DMS79 (cell line): ENCODE measurements at regions not wholly inside any gene's neighbourhood (a gene's known extent, or its start where the extent isn't known, plus 50 kb on each side); places are given as distances from the start of the nearest gene placed in this dataset.

Experiments
- DNase-seq: peaks from one replicate; lab custom pipeline; 2025; lab: John Stamatoyannopoulos, UW

DNA sequence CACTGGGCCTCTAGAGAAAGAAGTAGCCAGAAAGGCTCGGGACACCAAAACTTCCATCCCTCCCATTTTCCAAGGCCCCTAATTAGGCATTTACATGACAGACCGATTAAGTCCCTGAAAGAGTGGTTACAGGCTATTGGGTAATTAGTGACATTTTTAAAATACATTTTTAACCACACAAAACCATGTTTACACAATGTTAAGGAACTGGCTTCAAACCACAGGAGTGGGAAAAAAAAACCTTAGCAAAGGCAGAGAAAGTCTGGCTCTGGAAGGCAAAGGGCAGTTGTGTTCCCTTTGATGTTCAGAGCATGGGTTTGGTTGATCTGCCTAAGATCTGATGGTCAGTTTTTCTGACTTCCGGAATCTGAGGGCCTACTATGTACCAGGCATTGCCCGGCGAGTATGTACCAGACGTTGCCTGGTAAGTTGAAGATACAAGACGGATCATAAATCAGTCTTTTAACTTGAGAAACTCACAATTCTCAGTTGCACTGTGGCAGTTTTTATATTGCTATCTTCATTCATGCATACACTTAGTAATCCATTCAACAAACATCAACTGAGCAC, 576.5 kb downstream of the MED13L start:
- no peak for DNase-seq

DNA sequence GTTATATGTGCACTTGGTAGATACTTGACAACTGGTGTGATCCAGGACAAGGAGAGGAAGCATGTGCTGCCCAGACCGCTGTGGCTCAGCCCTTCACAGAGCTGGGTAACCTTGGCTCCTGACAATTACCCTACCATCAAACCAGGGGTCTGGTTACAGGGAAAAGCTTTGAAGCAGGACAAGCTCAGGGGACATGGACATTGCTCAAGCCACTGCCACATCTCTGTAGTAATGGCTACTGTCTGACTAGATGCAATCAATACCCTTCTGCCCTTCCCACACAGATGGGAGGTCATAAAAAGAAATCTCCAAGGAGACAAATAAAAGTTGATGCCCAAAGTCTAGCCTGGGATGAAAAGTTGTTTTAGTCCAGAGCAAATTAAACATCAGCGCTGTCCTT, 577.4 kb downstream of the MED13L start:
- no peak for DNase-seq

DNA sequence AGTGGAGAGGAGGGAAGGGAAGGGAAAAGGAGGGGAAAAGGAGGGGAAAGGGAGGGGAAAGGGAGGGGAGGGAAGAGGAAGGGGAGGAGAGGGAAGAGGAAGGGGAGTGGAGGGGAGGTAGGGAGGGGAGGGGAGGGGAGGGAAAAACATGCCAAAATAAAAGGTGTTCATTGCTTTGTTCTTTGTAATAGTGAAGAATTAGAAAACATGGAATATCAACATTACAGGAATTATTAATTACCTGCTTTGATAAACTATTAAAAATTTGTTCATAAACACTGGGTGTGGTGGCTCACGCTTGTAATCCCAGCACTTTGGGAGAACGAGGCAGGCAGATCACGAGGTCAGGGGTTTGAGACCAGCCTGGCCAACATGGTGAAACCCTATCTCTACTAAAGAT, 579.2 kb downstream of the MED13L start:
- DNase-seq = no peak

DNA sequence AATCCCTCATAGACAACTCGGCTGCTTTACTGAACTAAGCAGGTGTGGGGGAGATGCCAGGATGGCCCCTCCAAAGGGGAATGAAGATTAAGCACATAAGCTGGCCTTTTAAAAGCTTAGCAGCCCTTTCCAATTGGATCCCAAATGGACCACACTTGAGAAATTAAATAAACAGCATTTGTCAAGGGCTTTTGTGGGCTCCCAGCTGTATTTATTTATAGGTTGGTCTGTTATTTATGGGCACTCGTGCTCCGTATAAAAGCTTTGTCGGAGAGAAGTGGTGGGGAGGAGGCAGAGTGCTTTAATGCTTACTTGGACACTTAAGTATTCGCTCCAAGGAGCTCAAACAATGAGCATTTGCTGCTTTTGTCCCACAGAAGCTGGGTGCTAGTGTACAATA, 580.2 kb downstream of the MED13L start:
- peak; percentile 99 for DNase-seq

DNA sequence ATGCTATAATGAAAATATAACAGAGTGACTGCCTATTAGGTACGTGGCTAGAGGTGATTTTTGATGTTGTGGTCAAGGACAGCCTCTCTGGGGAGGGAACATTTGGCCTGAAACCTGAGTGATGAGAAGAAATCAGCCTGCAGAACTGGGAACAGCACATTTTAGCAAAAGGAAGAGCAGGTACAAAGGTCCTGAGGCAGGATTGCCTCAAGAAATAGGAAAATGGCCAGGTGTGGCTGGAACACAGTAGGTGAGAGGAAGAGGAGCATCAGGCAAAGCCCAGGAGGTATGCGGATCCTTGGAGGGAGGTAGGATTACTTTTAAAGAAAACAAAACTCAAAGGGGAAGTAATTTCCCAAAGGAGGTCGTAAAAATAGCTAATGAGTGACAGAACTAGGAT, 582.9 kb downstream of the MED13L start:
- DNase-seq = no peak

DNA sequence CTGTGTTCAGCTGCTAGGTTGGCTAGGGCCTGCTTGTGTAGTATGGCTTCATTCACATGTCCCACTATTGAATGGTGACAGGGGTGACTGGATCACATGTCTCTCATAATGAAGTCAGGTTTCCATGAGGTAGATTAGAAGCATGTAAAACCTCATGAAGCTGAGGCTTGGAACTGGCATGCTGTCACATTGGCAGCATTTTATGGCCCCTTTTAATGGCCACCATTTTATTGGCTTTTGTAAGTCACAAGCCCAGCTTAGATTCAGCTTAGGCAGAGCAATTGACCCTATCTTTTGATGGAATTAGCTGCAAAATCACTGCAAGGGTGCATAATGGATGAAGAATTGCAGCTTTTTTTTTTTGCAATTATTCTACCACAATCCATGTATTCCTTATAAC, 583.5 kb downstream of the MED13L start:
- no peak for DNase-seq

DNA sequence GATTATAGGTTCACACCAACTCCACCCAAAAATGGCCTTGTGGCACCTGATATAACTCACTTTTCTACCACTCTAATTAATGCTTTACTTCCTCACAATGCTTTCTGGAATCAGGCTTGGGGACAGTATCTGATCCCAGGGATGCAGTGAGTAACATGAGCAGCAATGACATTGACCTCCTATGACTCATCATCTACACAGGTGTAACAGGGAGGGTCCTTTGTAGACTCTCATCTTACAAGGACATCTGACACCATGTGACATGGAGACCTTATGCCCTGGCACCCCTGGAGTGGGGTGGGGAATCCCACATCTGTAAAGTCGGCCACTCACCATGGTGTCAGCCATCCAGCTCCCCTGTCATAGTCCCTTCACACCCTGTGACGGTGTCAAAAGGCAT, 586.4 kb downstream of the MED13L start:
- no peak for DNase-seq

DNA sequence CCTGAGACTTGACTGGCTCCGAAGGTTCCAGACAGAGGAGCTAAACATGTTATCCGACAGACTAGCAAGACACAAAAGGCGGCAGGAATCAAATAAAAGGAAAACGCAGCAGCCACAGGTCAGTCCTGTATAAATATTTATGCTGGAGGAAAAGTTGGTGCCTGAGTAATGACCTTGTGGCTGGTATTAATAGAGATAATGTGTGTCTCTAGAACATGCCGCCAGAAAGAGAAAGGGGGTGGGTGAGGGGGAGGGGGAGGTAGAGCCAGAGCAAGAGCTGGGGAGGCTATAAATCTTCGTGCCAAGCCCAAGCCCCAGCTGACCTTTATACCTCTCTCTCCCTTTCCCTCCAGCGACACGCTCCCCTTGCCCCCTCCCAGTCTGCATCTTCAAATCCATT, 590.4 kb downstream of the MED13L start:
- no peak for DNase-seq

DNA sequence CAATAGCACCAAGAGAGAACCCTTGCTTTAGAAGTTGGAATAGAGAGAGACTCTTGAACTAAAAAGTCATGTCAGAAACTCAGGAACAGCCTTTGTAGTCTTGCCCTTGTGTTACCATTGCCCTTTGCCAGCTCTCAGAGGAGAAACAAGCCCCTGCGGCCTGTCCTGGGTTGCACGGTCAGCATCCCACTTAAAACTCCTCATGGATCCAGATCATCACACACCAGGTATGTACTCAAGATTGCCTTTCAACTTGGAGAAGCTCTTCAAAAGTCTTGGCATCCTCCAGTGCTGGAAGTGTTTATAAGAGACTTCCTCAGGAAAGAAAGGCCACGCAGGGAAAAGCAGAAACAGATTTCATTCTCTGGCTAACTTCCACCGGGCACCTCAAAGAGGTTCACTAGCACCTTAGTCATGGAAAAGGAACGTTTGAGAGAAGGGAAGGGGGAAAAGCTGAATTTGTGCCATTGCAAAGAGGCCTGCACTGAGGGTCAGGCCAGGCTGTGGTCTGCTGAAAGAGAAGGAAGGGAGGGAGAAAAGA, 594.2 kb downstream of the MED13L start:
- peak; percentile 92 for DNase-seq

DNA sequence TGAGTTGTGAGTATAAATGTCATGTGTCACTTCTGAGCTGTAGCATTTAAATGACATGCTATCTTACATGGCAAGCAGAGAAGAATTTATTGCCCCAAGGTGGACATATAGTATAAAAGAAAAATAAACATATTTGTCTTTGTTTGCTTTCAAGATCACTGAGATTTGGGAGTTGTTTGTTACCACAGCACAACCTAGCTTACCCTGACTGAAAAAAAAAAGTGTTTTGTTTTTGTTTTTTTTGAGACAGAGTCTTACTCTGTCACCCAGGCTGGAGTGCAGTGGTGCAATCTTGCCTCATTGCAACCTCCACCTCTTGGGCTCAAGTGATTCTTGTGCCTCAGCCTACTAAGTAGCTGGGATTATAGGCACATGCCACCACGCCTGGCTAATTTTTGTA, 596.5 kb downstream of the MED13L start:
- DNase-seq = no peak

DNA sequence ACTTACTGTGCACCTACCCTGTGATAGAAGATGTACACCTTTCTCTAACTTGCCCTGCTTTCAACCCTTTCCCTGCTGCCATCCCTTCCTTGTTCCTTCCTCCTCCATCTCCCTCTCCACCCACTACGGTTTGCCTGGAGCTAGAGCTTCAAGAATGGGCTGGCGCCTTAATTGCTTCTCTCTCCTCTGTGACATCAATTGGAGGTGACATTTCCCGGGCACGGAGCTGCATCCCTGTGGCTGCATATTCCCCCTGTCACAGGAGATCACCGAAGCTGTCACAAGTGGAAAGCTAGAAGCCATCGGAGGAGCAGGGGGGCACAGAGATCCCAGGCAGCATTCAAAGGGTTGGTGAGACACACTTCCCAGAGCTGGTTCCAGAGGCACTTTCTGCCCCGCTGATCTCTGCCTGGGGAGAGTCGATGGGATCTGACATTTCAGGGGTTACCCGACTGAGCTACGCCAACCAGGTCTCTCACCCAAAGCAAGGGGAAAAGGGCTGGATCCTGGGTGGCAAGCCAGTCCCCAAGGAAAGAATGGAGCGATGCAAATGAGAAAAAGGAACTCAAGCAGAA, 604.9 kb downstream of the MED13L start:
- DNase-seq = no peak

DNA sequence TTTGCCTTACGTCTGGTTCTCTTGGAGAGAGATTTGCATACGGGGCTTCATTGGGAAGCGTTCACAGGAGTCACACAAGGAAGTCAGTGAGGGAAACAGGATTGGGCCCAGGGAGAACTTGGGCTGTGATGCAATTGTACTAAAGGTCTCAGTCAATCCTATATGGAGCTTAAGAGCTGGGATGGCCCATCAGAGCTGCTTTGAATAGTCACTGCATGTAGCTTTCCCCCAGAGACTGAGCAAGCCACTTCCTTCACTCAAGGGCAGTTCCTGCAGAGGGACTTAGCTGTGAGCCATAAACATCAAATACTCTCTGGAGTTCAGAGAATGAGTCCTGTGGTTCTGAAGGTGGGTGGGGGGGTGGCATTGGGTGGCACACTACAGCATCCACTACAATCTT, 605.4 kb downstream of the MED13L start:
- DNase-seq = no peak

DNA sequence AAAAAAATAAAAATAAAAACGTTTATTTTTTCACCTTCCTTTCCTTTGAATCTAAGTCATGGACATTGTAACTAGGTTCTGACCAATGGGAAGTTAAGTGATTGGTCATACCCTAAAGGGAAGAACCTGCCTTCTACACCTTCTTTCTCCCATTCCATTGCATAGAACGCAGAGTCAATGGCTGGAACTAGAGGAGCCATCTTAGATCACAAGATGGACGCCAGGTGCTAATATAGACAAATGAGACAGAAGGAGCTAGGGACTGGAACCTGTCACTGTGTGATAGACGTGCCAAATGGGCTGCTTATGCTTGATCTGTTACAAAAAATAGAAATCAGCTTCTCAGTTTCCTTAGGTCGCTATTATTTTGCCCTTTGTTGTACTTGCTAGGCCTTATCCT, 606.6 kb downstream of the MED13L start:
- no peak for DNase-seq

DNA sequence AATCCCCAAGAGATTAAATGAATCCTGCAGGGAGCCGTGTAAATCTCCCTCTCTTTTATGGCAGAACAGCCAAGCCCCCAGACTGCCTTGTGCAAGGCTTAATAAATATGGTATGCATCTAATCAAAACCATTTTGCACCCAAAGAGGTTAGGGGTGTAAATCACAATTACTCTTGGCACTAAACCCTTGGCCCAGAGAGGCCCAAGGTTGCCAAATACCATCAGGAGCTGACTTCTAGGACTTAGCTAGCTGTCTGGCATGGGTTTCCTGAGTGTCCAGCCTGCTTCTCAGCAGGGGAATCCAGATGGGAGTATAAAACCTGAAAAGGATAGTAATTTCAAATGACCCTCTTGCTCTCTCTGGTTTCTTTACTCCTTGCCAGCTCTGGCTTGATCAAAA, 610.4 kb downstream of the MED13L start:
- DNase-seq = no peak

DNA sequence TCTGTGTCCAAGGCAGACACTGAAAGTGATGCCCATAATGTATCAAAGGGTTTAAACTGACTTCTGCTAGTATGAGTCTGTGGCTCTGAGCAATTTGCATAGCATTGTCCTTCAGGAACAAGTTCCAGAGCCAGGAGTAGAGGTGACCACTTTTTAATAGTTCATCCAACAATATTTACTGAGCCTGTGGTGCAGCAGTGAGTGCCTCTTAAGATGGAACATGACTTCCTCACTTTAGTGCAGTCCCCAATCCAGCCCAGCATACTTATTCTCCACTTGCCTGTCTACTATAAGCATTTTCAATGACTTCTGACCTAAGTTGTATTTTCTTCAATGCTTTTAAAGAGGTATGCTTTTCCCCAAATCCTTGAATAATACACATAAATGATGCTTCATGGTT, 611.3 kb downstream of the MED13L start:
- peak; percentile 64 for DNase-seq

DNA sequence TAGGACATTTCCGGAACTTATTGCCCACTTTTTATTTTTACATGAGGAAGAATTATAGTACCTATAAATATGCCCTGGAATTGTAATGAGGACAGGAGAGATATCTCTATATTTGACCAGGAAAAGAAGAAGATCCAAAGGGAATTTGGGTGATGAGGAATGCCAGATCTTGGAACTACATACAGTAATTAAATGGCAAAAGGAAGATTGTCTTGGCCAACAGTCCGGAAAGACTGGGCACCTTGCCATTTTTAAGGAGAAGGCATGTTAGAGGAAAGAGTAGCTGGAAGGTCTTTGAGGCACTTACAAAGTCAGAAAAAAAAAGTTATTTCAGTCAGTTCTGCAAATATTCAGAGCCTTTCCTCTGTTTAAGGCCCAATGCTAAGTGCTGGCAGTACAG, 616.4 kb downstream of the MED13L start:
- no peak for DNase-seq

DNA sequence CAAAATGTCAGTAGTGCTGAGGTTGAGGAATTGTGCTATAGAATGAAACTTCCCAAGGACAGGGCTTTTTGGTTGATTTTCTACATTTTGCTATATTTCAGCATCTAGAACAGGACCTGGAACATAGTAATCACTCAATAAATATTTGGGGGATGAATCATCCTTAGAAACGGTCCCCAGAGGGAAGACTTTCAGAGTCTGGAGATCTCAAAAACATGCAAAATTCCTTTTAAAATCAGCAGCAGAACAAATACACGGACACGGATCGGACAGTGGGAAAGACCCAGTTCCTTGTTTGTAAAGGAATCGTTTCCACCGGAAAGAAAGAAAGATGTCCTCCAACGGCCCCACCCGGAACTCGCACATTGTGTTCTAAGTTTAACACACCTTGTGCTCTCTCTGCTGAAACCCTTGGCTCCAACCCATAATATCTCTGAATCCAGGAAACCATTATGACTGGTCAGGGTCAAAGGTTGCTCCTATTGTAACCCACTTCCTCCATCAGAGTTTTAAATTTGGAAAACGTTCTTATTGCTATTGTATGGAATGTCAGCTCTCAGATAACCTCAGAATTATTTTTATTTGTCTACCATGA, 617.2 kb downstream of the MED13L start:
- no peak for DNase-seq

DNA sequence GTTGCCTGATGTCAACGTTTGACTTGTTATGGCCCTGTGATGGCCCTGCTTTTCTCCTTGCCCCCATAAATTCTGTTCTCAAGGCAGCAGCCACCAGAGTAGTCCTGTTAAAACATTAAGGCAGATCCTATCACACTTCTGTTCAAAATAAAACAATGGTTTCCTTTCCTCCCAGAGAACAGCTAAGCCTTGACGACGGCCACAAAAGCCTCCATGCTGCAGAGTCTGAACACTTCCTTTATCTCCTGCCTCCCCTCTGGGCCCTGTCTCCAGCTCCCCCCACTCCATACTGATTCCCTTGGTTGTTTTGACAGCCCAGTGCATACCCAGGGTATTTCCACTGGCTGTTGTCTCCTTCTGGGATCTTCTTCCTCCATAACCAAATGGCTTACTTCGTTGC, 618.1 kb downstream of the MED13L start:
- DNase-seq = no peak

DNA sequence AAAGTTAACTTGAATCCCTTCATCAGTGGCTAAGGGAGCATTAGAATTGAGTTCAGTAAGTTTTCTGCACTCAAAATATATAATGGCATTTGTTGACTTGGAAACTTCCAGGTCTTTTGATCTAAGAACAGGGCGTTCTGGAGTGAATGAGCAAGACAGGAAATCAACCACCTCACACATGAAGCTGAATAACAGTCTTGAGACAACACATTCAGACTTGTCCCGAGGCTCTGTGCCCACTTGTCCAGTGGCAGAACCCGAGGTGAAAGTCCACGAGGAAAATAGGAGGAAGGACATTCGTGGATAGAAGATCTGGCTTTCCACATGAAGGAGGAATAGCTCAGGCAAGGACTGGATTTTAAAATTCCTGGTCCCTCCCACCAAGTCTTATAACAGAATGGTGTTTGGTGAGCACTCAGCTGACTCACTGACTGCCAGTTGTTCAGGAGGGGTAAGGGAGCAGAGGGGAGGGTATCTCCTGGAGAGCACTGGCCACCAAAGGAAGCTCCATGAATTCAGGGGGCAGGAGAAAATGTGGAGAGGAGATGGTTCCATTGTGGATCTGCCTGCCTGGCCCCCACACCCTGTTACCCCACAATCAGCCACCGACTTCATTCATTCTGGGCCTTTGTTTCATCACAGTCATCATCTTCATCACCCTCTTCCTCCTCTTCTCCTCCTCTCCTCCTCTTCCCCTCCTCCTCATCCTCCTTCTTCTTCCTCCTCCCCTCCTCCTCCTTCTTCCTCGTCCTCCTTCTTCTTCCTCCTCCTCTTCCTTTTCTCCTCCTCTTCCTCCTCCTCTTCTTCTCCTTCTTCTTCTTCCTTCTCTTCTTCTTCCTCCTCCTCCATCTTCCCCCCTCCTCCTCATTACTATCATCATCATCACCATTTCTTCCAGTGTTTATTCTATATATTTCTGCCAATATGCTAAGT, 620.1 kb downstream of the MED13L start:
- DNase-seq = no peak

DNA sequence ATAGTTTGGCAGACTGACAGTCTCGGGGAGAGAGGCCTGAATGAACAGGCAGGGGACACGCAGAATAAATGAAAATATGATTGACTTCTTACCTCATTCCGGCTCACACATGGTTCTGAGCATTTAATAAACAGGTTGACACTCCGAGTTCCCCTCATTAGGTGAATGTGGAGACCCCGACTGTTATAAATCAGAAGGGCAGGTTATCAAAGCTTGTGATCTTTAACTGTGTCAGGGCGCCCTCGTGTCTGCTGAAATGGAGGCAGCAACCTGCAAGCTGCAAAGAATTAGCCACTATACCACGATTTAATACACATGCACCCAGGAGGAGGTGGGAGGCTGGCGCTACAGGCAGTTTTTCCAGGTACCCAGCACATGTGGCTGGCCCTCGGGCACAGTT, 627.5 kb downstream of the MED13L start:
- DNase-seq = no peak

DNA sequence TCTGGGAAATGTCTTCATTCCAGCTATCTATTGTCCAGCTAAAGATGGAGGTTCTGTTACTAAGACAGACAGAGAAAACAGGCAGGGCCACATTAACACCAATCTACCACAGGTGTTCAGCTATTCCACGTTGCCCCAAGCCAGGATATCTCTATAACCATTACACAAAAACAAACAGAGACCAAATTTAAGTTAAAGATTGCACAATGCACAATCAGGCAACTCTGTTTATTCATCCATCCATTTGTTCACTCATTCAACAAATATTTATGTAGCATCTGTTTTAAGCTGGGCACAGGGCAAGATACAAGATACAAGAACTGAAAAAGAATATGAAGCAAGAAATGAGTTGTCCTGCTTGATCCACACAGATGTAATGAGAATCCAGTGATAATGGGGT, 629.0 kb downstream of the MED13L start:
- DNase-seq = no peak

DNA sequence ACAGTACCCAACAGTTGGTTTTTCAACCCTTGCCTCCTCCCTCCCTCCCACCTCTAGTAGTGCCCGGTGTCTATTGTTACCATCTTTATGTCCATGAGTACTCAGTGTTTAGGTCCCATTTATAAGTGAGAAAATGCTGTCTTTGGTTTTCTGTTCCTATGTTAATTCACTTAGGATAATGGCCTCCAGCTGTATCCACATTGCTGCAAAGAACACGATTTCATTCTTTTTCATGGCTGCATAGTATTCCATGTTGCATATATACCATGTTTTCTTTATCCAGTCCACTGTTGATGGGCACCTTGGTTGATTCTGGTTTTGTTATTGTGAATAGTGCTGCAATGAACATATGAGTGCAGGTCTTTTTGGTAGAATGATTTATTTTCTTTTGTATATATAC, 631.3 kb downstream of the MED13L start:
- no peak for DNase-seq

DNA sequence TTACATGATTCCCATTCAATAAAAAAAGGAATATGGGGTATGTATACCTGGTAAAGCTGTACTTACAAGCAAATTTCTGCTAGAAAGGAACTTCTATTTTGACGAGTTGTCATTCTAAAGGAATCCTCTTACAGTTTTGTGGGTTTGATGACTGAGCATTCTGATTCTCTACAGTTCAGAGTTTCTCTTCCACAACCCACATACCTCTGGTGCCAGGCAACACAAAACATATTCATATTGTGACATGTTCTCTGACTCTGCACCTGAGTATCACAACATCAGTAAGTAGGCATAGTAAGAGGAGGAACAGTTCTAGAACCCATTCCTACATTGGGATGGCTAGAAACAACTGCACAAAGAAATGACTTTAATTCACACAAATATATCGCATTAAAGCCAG, 636.6 kb downstream of the MED13L start:
- no peak for DNase-seq
